Osteoblast (primary cell): ENCODE measurements at regions not wholly inside any gene's neighbourhood (a gene's known extent, or its start where the extent isn't known, plus 50 kb on each side); places are given as distances from the start of the nearest gene placed in this dataset.
A peak's percentile ranks its signal among the peaks of the same experiment; 100 is the strongest.
"Not testable (repeated sequence)": the region's sequence is repeated elsewhere in the genome, so short reads cannot be mapped to it uniquely, and the experiment has no call there.

Source experiments
- DNase-seq: peaks from one replicate; pipeline ENCODE4 v3.0.0; 2011; ENCODE audit warnings: low spot score, mixed read lengths; ENCODE audit not compliant: insufficient read length; ENCODE audit errors: missing footprints
- H2AFZ ChIP-seq: 2 replicates; pipeline ENCODE4 v1.6.0; 2011; ENCODE audit warnings: mild to moderate bottlenecking, low read length
- H3K27ac ChIP-seq: 2 replicates; pipeline ENCODE4 v1.5.1; 2011; ENCODE audit warnings: mild to moderate bottlenecking, low read depth, low read length, moderate library complexity
- H3K27me3 ChIP-seq: 2 replicates; pipeline ENCODE4 v1.6.0; 2012; ENCODE audit warnings: mild to moderate bottlenecking, control low read depth, inconsistent platforms, low read length, moderate library complexity; ENCODE audit not compliant: insufficient read depth
- H3K36me3 ChIP-seq: 2 replicates; pipeline ENCODE4 v1.5.1; 2011; ENCODE audit warnings: mild to moderate bottlenecking, low read length, control low read depth, moderate library complexity; ENCODE audit not compliant: insufficient read depth
- H3K4me1 ChIP-seq: 2 replicates; pipeline ENCODE4 v1.5.1; 2011; ENCODE audit warnings: mild to moderate bottlenecking, low read length, control low read depth, moderate library complexity; ENCODE audit not compliant: insufficient read depth
- H3K4me2 ChIP-seq: 2 replicates; pipeline ENCODE4 v1.6.0; 2011; ENCODE audit warnings: mild to moderate bottlenecking, low read length; ENCODE audit not compliant: insufficient read depth
- H3K4me3 ChIP-seq: fragments of 200-600 bp; sonication (generic); 3 replicates; pipeline ENCODE4 v1.5.1; 2012; ENCODE audit warnings: mild to moderate bottlenecking, low read length, inconsistent platforms; ENCODE audit not compliant: insufficient read depth
- H3K79me2 ChIP-seq: 2 replicates; pipeline ENCODE4 v1.6.0; 2012; ENCODE audit warnings: mild to moderate bottlenecking, low read length, control low read depth, inconsistent platforms; ENCODE audit not compliant: insufficient read depth
- H3K9me3 ChIP-seq: 2 replicates; pipeline ENCODE4 v1.5.1; 2011; ENCODE audit warnings: low read depth, low read length, control low read depth
- H4K20me1 ChIP-seq: 2 replicates; pipeline ENCODE4 v1.6.0; 2012; ENCODE audit warnings: mild to moderate bottlenecking, low read length, control low read depth; ENCODE audit not compliant: insufficient read depth
- TF ChIP-seq, protein P1 (sequence below): IDR thresholded peaks from 2 replicates; pipeline ENCODE4 v1.5.1; 2011; ENCODE audit warnings: mild to moderate bottlenecking, low read depth, low read length, moderate library complexity; ENCODE audit errors: extremely low read depth

DNA sequence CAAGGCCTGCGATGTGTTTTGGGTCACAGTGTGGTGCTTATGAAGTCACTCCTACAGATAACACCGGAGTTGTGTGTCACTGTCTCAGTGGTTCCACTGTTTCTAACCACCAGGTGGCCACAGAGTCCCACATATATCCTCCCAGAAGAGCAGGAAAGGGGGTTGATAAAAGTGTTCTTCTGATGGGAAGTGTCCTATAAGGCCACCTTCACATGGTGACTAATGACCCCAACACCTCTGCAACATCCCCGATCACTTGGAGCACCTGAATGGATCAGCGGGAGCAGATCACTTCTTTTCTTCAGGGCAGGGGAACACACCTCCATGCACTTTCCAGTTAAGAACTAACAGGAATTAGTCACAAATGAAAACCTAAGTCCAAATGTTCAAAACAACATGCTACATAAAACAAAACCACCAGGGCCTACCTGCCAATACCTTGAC lies 111.5 kb downstream of the PPIAL4G start:
- not testable (repeated sequence) for H3K4me2 ChIP-seq, H3K36me3 ChIP-seq, H4K20me1 ChIP-seq, H2AFZ ChIP-seq, H3K4me3 ChIP-seq, H3K27me3 ChIP-seq, H3K79me2 ChIP-seq, H3K9me3 ChIP-seq
- H3K27ac ChIP-seq: peak overlapping the region; percentile 42
- DNase-seq: peak; percentile 86
- TF ChIP-seq, protein P1, sequence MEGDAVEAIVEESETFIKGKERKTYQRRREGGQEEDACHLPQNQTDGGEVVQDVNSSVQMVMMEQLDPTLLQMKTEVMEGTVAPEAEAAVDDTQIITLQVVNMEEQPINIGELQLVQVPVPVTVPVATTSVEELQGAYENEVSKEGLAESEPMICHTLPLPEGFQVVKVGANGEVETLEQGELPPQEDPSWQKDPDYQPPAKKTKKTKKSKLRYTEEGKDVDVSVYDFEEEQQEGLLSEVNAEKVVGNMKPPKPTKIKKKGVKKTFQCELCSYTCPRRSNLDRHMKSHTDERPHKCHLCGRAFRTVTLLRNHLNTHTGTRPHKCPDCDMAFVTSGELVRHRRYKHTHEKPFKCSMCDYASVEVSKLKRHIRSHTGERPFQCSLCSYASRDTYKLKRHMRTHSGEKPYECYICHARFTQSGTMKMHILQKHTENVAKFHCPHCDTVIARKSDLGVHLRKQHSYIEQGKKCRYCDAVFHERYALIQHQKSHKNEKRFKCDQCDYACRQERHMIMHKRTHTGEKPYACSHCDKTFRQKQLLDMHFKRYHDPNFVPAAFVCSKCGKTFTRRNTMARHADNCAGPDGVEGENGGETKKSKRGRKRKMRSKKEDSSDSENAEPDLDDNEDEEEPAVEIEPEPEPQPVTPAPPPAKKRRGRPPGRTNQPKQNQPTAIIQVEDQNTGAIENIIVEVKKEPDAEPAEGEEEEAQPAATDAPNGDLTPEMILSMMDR: peak; percentile 74
- H3K4me1 ChIP-seq: peaks cover 19% of the 10 kb centered on the region

DNA sequence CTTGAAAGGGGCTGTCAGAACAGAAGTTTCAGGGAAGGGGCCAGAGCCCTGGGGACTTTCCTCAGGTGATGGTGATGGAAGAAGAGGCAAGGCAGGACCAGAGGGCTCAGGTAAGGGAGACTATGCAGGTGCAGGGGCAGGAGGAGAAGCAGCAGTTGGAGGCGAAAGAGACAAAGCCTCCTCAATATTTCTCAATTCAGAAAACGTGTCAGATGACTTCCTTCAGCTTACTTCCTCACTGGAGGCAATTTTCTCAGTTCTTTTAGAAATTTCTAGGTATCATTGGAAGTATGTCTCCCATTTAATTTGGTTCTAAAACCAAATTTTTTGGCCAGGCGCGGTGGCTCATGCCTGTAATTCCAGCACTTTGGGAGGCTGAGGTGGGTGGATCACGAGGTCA lies 112.4 kb downstream of the PPIAL4G start:
- not testable (repeated sequence) for DNase-seq, H3K36me3 ChIP-seq, H3K4me2 ChIP-seq, H3K27ac ChIP-seq, H2AFZ ChIP-seq, H3K4me3 ChIP-seq, H3K27me3 ChIP-seq, H3K79me2 ChIP-seq, H3K9me3 ChIP-seq, H4K20me1 ChIP-seq
- H3K4me1 ChIP-seq: peaks cover 19% of the 10 kb centered on the region

DNA sequence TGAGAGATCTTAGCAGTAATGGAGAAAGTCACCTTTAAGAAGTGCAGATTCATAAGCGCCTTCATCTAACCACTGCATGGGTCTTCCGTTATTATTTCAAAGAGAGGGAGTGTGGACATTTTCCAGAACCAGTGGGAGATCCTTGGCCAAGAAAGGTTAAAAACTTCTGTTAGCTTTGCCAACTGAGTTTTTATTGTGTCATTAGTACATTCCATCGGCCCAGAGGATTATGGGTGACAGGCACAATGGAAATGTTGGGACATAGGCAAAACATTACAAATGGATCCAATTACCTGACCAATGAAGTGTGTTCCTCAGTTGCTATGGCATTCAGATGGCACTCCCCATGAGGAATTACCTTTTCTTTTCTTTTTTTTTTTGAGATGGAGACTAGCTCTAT lies 115.5 kb downstream of the PPIAL4G start:
- no peak for DNase-seq

DNA sequence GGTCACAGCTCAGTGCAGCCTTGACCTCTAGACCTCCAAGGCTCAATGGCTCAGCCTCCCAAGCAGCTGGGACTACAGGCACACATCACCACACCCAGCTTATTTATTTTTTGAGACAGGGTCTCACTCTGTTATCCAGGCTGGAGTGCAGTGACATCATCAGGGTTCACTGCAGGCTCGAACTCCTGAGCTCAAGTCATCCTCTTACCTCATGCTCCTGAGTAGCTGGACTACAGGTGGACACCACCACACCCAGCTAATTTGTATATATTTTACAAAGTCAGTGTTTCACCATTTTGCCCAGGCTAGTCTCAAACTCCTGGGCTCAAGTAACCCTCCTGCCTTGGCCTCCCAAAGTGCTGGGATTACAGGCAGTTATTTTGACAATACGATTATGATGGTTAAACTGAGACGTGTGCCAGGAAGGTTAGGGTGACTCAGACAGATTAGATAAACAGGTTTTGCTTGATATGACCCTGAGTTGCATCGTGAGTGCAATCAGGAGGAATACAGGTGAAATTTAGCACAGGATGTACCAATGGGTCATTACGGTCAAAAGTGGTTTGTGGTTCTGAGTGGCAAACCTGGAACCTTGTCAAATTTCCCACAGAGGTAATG lies 116.9 kb downstream of the PPIAL4G start:
- H3K4me2 ChIP-seq, H3K79me2 ChIP-seq, DNase-seq, H3K4me3 ChIP-seq, H3K36me3 ChIP-seq, H2AFZ ChIP-seq, H3K4me1 ChIP-seq, H3K27ac ChIP-seq, H4K20me1 ChIP-seq, H3K9me3 ChIP-seq: not testable (repeated sequence)
- peaks cover 20% of the 10 kb centered on the region for H3K27me3 ChIP-seq

More for the DNA sequence above, 115.5 kb downstream of the PPIAL4G start:
- H3K79me2 ChIP-seq: no peaks in the 10 kb centered on the region
- no peaks in the 10 kb centered on the region for H3K9me3 ChIP-seq
- TF ChIP-seq, protein P1: no peak
- H3K4me3 ChIP-seq: no peak overlapping the region
- H3K27ac ChIP-seq: no peak overlapping the region
- no peak overlapping the region for H2AFZ ChIP-seq
- H3K4me2 ChIP-seq: no peak overlapping the region
- no peaks in the 10 kb centered on the region for H3K36me3 ChIP-seq
- H4K20me1 ChIP-seq: no peaks in the 10 kb centered on the region
- H3K27me3 ChIP-seq: peaks cover 11% of the 10 kb centered on the region
- H3K4me1 ChIP-seq: peaks cover 12% of the 10 kb centered on the region

DNA sequence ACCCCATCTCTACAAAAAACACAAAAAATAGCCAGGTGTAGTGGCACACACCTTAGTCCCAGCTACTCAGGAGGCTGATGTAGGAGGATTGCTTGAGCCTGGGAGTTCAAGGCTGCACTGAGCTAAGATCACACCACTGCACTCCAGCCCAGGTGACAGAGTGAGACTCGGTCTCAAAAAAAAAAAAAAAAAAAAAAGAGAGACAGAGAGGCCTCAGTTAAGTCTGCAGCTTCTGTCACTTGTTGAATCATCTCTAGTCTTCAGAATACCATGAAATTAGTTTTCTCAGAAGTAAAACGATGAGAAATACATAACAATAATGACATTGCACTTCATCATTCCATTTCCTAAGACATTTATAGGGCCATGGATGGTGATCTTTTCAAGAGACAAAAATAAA lies 118.0 kb downstream of the PPIAL4G start:
- H3K36me3 ChIP-seq, H3K79me2 ChIP-seq, H3K4me3 ChIP-seq, H3K4me2 ChIP-seq, H3K9me3 ChIP-seq, DNase-seq, H3K4me1 ChIP-seq, H4K20me1 ChIP-seq, H2AFZ ChIP-seq, H3K27ac ChIP-seq: not testable (repeated sequence)
- peaks cover 20% of the 10 kb centered on the region for H3K27me3 ChIP-seq

DNA sequence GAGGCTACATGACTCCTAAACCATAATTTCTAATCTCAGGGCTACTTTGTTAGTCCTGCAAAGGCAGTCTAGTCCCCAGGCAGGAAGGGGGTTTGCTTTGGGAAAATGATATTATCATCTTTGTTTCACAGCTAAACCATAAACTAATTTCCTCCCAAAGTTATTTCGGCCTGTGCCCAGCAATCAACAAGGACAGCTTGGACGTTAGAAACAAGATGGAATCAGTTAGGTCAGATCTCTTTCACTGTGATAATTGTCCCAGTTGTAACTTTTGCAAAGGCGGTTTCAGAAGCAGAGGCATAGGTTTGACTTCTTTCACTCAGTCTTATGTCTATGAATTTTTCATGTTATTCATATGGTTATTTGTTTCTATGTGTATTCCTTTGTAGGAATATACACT lies 119.1 kb downstream of the PPIAL4G start:
- not testable (repeated sequence) for H4K20me1 ChIP-seq, H3K79me2 ChIP-seq

More for the DNA sequence above, 119.1 kb downstream of the PPIAL4G start:
- not testable (repeated sequence) for DNase-seq, H3K27ac ChIP-seq, H3K4me2 ChIP-seq, H3K4me1 ChIP-seq, H3K36me3 ChIP-seq, H2AFZ ChIP-seq, H3K4me3 ChIP-seq, H3K9me3 ChIP-seq
- H3K27me3 ChIP-seq: peaks cover 20% of the 10 kb centered on the region
